ENCODE measurements at regions not wholly inside any gene's neighbourhood (a gene's known extent, or its start where the extent isn't known, plus 50 kb on each side); places are given as distances from the start of the nearest gene placed in this dataset.

GRCh38 chr20:63091901-63092659, 85.3 kb upstream of the BHLHE23 start:
- peak; percentile 53 for DNase-seq
- no peaks in the 10 kb centered on the region for H3K27me3 ChIP-seq (ENCODE audit: control insufficient read depth, insufficient read depth, low read length)

DNA sequence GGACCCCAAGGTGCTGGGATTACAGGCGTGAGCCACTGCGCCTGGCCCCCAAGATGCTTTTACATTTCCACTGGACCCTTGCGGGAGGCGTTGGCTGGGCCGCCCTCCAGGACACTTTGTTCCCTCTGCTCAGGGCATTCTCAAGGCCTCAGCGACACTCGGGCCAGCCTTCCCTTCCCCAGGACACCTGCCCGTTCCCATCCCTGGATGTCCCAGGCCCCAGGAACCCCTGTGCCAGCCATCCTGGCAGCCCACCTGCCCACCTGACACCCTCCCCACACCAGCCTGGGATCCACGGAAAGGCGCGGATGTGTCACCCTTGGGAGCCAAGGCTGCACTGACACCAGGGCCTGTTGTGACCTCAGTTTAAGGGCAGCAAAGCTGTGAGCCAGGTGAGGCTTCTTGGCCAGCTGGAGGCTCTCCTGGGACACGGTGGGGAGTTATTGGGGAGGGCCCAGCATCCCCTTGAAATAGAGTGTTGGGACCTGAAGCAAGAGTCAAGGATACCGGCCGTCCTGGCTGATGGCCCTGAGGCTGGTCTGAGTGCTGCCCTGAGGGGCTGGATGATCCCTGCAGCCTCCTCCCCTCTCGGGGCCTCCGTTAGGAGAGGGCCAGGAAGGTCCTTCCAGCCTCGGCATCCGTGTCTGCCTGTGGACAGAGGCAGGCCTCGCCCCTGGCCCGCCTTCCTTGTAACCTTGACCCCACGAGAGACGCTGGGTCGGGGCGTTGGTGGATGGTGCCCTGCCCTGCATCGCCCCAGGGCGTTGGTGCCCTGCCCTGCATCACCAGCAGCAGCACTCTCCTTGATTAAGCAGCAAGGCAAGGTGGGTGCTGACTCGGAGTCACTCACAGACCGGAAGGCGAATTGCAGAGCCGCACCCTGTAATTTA, 84.2 kb upstream of the BHLHE23 start:
- Histone ChIP-seq H3K27me3 (ENCODE audit: control insufficient read depth, insufficient read depth, low read length) (no peaks in the 10 kb centered on the region), H3K36me3 (replicated peaks; ENCODE audit: control insufficient read depth, insufficient read depth, low read length) (no peaks in the 10 kb centered on the region), H3K4me3 (ENCODE audit: insufficient read depth, low read depth, low read length) (no peak overlapping the region)
- DNase-seq, result peak; percentile 48

More at GRCh38 chr20:63091901-63092659, 85.3 kb upstream of the BHLHE23 start:
- Histone ChIP-seq H3K4me3 (ENCODE audit: insufficient read depth, low read depth, low read length) (no peak overlapping the region), H3K36me3 (replicated peaks; ENCODE audit: control insufficient read depth, insufficient read depth, low read length) (no peaks in the 10 kb centered on the region)

- H3K27me3 ChIP-seq (ENCODE audit: control insufficient read depth, insufficient read depth, low read length), result no peaks in the 10 kb centered on the region
- H3K36me3 ChIP-seq (replicated peaks; ENCODE audit: control insufficient read depth, insufficient read depth, low read length), result no peaks in the 10 kb centered on the region
- peak; percentile 20 for DNase-seq
These were observed 83.3 kb upstream of the BHLHE23 start for GRCh38 chr20:63090052-63090451.

DNA sequence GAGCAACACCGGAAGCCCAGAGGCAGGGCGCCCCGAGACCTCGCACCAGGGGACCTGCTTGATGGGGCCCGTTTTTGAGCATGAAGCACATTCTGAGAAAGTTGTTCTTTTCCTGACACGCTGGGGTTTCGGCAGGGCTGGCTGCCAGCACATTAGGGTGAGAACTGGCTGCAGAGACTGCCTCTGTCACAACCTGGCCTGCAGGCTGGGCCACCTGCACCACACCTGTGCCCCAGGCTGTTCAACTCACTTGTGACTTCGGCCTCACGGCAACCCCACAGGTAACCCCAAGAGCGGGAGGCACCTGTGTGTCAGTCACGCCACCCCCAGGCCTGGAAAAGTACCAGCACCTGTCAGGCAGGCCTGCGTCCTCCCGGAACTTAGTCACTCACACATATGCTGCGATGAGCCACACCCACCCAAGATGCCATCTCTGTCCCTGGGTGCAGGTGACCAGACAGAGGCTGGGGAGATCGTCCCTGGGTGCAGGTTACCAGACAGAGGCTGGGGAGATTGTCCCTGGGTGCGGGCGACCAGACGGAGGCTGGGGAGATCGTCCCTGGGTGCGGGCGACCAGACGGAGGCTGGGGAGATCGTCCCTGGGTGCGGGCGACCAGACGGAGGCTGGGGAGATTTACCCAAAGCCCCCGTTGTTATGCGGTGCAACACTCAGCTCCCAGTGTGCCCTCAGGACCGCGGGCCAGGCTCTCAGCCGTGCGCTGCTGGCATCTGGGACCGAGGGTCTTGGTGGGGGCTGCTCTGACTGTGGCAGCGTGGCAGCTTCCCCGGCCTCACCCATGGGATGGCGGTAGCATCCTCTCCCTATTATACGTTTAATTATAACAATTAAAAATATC, 82.5 kb upstream of the BHLHE23 start:
- H3K4me3 ChIP-seq (ENCODE audit: insufficient read depth, low read depth, low read length), result no peak overlapping the region
- no peaks in the 10 kb centered on the region for H3K27me3 ChIP-seq (ENCODE audit: control insufficient read depth, insufficient read depth, low read length)
- no peaks in the 10 kb centered on the region for H3K36me3 ChIP-seq (replicated peaks; ENCODE audit: control insufficient read depth, insufficient read depth, low read length)
- peak; percentile 64 for DNase-seq

More at GRCh38 chr20:63090052-63090451, 83.3 kb upstream of the BHLHE23 start:
- no peak overlapping the region for H3K4me3 ChIP-seq (ENCODE audit: insufficient read depth, low read depth, low read length)

DNA sequence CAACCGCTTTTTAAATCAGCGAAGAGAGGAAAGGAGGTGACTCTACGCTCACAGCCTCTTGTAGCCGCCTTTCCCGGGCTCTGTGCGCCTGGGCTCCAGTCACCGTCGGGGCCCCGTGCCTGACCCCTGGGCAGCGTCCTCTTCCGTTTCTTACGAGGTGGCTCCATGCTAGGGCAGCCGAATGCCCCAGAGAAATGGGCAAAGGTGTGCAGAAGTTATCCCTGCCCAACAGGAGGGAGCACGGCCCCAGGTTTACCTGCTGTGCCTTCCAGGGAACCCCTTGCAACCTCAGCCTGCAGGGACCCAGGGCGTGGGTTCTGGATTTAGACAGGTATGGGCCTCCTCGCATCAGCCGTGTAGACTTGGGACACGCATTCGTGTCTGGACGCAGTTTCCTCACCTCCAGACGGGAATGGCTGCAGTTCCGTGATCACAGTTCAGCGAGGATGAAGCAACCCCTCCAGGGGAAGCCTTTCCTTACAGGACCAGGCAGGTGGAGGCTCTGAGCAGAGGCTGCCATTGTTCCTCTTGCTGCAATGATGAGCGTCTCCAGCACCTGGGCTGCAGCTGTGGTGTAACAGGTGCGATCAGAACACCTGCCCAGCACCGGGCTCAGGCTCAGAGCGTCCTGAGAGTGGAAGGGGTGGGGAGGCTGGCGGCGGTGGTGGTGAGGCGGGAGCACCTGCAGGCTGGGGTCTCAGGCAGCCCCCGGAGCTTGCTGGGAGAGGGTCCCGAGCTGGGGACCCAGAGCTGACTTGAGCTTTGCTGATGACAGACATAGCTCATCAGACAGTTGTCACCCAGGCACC, 81.3 kb upstream of the BHLHE23 start:
- no peaks in the 10 kb centered on the region for H3K36me3 ChIP-seq (replicated peaks; ENCODE audit: control insufficient read depth, insufficient read depth, low read length)
- H3K27me3 ChIP-seq (ENCODE audit: control insufficient read depth, insufficient read depth, low read length), result no peaks in the 10 kb centered on the region
- DNase-seq, result peak; percentile 54
- no peak overlapping the region for H3K4me3 ChIP-seq (ENCODE audit: insufficient read depth, low read depth, low read length)

DNA sequence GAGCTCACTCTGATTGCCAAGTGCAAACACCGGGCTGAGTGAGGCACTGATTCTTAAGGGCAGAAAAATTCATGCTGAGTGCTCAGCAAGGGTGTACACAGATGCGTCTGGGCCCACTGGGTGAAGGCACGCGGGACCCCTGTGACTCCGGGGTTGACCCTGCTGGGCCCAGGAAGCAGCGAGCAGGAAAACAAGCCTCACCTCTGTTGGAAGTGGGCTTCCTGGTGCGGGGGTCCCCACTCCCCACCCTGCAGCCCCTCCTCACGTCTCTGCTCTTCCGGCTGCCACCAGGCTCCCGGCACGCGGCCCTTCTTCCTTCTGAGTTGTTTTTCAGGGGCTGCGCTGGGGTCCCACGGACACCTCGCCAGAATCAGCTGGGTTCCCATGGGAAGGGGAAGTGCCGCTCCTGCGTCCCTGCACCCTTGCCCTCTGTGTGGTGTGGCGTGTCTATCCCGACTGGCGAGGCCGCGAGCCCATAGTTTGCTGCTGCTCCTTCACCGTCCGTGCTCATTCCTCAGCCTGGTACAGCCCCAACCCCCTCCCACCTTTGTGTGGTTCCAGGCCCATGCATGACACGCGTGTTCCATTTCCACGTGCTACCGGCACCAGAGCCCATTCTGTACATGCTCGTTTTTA, 80.6 kb upstream of the BHLHE23 start:
- no peaks in the 10 kb centered on the region for H3K27me3 ChIP-seq (ENCODE audit: control insufficient read depth, insufficient read depth, low read length)
- no peaks in the 10 kb centered on the region for H3K36me3 ChIP-seq (replicated peaks; ENCODE audit: control insufficient read depth, insufficient read depth, low read length)
- H3K4me3 ChIP-seq (ENCODE audit: insufficient read depth, low read depth, low read length), result no peak overlapping the region
- peak; percentile 47 for DNase-seq

GRCh38 chr20:63086421-63087235, 79.9 kb upstream of the BHLHE23 start:
- H3K27me3 ChIP-seq (ENCODE audit: control insufficient read depth, insufficient read depth, low read length), result peaks cover under 1% of the 10 kb centered on the region; the same call in 1 of the 2 replicates
- peak; percentile 54 for DNase-seq
- no peak overlapping the region for H3K4me3 ChIP-seq (ENCODE audit: insufficient read depth, low read depth, low read length)
- H3K36me3 ChIP-seq (replicated peaks; ENCODE audit: control insufficient read depth, insufficient read depth, low read length), result no peaks in the 10 kb centered on the region

DNA sequence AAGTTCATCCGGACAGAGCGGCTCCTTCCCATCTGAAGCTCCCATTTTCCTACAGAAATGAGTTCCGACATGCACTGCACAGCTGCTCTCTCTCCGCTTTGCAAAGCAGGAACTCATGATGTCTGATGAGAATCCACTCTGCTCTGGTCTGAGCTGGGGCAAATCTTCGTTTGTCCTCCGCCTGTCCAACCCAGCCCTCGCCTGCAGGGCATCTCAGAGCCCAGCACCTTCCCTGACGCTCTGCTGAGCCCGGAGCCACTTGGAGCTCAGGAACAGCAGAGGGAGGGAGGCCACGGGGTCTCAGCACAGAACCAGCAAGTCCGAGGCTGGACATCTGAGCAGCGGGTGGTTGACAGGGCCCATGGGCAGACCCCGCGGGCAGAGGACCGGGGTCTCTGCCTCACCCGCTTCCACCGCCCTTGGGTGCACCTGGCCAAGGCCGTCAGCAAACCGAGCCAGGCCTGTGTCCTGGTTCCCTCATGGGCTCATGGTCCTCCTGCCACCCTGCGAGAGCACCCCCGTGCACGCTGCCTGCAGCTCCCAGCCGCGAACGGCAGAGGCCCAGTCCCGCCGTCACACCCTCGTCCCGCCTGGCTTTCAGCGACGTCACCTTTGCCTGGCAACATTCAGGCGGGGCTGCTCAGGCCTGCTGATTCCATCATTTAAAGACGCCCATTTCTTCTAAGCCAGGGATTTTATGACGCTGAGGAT, 78.5 kb upstream of the BHLHE23 start:
- H3K4me3 ChIP-seq (ENCODE audit: insufficient read depth, low read depth, low read length), result no peak overlapping the region
- peak; percentile 71 for DNase-seq
- peaks cover 2% of the 10 kb centered on the region; the same call in 1 of the 2 replicates for H3K27me3 ChIP-seq (ENCODE audit: control insufficient read depth, insufficient read depth, low read length)
- no peaks in the 10 kb centered on the region for H3K36me3 ChIP-seq (replicated peaks; ENCODE audit: control insufficient read depth, insufficient read depth, low read length)

GRCh38 chr20:63084563-63084927, 77.8 kb upstream of the BHLHE23 start:
- peaks cover 2% of the 10 kb centered on the region; the same call in 1 of the 2 replicates for H3K27me3 ChIP-seq (ENCODE audit: control insufficient read depth, insufficient read depth, low read length)
- H3K36me3 ChIP-seq (replicated peaks; ENCODE audit: control insufficient read depth, insufficient read depth, low read length), result no peaks in the 10 kb centered on the region
- peak; percentile 55 for DNase-seq
- no peak overlapping the region for H3K4me3 ChIP-seq (ENCODE audit: insufficient read depth, low read depth, low read length)

- Histone ChIP-seq H3K4me3 (ENCODE audit: insufficient read depth, low read depth, low read length) (no peak overlapping the region), H3K27me3 (ENCODE audit: control insufficient read depth, insufficient read depth, low read length) (peaks cover 2% of the 10 kb centered on the region; the same call in 1 of the 2 replicates), H3K36me3 (replicated peaks; ENCODE audit: control insufficient read depth, insufficient read depth, low read length) (no peaks in the 10 kb centered on the region)
- DNase-seq, result peak; percentile 67
These were observed 77.2 kb upstream of the BHLHE23 start for GRCh38 chr20:63083831-63084562.

- Histone ChIP-seq H3K4me3 (ENCODE audit: insufficient read depth, low read depth, low read length) (no peak overlapping the region), H3K27me3 (ENCODE audit: control insufficient read depth, insufficient read depth, low read length) (peaks cover 2% of the 10 kb centered on the region; the same call in 1 of the 2 replicates), H3K36me3 (replicated peaks; ENCODE audit: control insufficient read depth, insufficient read depth, low read length) (no peaks in the 10 kb centered on the region)
- peak; percentile 20 for DNase-seq
These were observed 76.4 kb upstream of the BHLHE23 start for GRCh38 chr20:63082939-63083735.
